Chondrocyte (in vitro differentiated cells): ENCODE measurements at regions not wholly inside any gene's neighbourhood (a gene's known extent, or its start where the extent isn't known, plus 50 kb on each side); places are given as distances from the start of the nearest gene placed in this dataset.

ENCODE experiments used
- DNase-seq: peaks from one replicate; pipeline ENCODE4 v3.0.0; 2021; ENCODE audit warnings: mixed read lengths, low spot score
- H3K27ac Mint-ChIP-seq: one replicate; pipeline ENCODE4 v1.8.0; 2021; ENCODE audit warnings: mild to moderate bottlenecking, moderate library complexity, mixed read lengths; ENCODE audit not compliant: unreplicated experiment
- H3K27me3 Mint-ChIP-seq: 2 replicates; pipeline ENCODE4 v1.8.0; 2021; ENCODE audit warnings: low read depth, mixed read lengths
- H3K36me3 Mint-ChIP-seq: 2 replicates; pipeline ENCODE4 v1.8.0; 2021; ENCODE audit warnings: low read depth, mixed read lengths
- H3K4me1 Mint-ChIP-seq: 2 replicates; pipeline ENCODE4 v1.8.0; 2021; ENCODE audit warnings: low read depth, mild to moderate bottlenecking, mixed read lengths
- H3K4me3 Mint-ChIP-seq: one replicate; pipeline ENCODE4 v1.8.0; 2021; ENCODE audit warnings: mild to moderate bottlenecking, moderate library complexity, mixed read lengths; ENCODE audit not compliant: unreplicated experiment
- H3K9me3 Mint-ChIP-seq: 2 replicates; pipeline ENCODE4 v1.8.0; 2021; ENCODE audit warnings: low read depth, mixed read lengths
- CTCF ChIP-seq: fragments of 200-600 bp; sonication (generic); IDR thresholded peaks from 2 replicates; pipeline ENCODE4 v1.5.0; 2021; ENCODE audit warnings: antibody characterized with exemption, mild to moderate bottlenecking, moderate library complexity

- Mint-ChIP-seq H3K27ac (no peak overlapping the region), H3K36me3 (no peaks in the 10 kb centered on the region), H3K27me3 (peaks cover 1% of the 10 kb centered on the region), H3K4me3 (no peak overlapping the region), H3K4me1 (no peaks in the 10 kb centered on the region), H3K9me3 (no peaks in the 10 kb centered on the region)
- no peak for TF ChIP-seq CTCF
- DNase-seq: no peak
Measured at GRCh38 chr7:20477067-20477466, 138.4 kb upstream of the ABCB5 start.

- Mint-ChIP-seq H3K4me3 (no peak overlapping the region), H3K27me3 (peaks cover 3% of the 10 kb centered on the region), H3K27ac (no peak overlapping the region), H3K36me3 (no peaks in the 10 kb centered on the region), H3K9me3 (no peaks in the 10 kb centered on the region), H3K4me1 (no peaks in the 10 kb centered on the region)
- no peak for DNase-seq
- TF ChIP-seq CTCF: no peak
Measured at GRCh38 chr7:20479706-20480105, 135.8 kb upstream of the ABCB5 start.

DNA sequence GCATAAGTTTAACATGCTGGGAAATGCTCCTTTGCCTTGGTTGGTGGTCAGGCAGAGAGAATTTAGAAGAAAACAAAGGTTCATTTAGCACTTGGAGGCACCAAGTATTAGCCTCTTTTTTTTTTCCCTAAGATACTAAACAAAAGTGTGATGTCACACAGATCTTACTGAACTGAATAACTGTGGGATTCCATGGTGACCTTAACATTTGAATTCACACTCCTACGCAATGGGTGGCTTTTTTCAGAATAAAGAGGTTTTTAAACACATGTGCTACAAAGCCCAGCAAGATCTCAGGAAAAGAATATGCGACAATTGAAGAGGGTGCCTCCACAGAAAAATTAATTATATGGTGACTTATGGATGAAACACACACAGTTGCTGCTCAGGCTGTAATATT is 133.4 kb upstream of the ABCB5 start:
- H3K9me3 Mint-ChIP-seq: peaks cover 7% of the 10 kb centered on the region
- no peak for DNase-seq
- no peak overlapping the region for H3K27ac Mint-ChIP-seq
- no peak overlapping the region for H3K4me3 Mint-ChIP-seq
- H3K36me3 Mint-ChIP-seq: no peaks in the 10 kb centered on the region
- H3K4me1 Mint-ChIP-seq: no peaks in the 10 kb centered on the region
- peaks cover 2% of the 10 kb centered on the region for H3K27me3 Mint-ChIP-seq
- TF ChIP-seq CTCF: no peak

- no peak for DNase-seq
- H3K27ac Mint-ChIP-seq: no peak overlapping the region
- H3K27me3 Mint-ChIP-seq: peaks cover 2% of the 10 kb centered on the region
- H3K9me3 Mint-ChIP-seq: peaks cover 27% of the 10 kb centered on the region
- H3K4me1 Mint-ChIP-seq: no peaks in the 10 kb centered on the region
- H3K4me3 Mint-ChIP-seq: no peak overlapping the region
- peaks cover 2% of the 10 kb centered on the region for H3K36me3 Mint-ChIP-seq
- TF ChIP-seq CTCF: no peak
Measured at GRCh38 chr7:20484356-20484755, 131.1 kb upstream of the ABCB5 start.

DNA sequence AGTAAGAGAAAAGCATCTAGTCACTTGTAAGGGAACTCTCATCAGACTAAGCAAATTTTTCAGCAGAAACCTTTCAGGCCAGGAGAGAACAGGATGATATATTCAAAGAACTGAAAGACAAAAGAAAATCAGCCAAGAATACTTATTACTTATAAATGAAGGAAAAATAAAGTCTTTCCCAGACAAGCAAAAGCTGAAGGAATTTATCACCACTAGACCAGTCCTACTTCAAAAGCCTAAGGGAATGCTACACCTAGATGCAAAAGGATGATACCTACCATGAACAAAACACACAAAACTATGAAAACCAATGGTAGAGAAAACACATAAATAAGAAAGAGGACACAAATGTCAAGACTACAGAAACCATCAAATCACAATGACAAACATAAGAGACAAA is 126.6 kb upstream of the ABCB5 start:
- H3K4me1 Mint-ChIP-seq: no peaks in the 10 kb centered on the region

More for the DNA sequence above, 126.6 kb upstream of the ABCB5 start:
- Mint-ChIP-seq H3K27me3 (peaks cover 2% of the 10 kb centered on the region), H3K4me3 (no peak overlapping the region), H3K9me3 (peaks cover 34% of the 10 kb centered on the region), H3K27ac (no peak overlapping the region), H3K36me3 (peaks cover 2% of the 10 kb centered on the region)
- no peak for DNase-seq
- no peak for TF ChIP-seq CTCF
